HG03159 (cell line): ENCODE measurements at regions not wholly inside any gene's neighbourhood (a gene's known extent, or its start where the extent isn't known, plus 50 kb on each side); places are given as distances from the start of the nearest gene placed in this dataset.
"Not testable (repeated sequence)": the region's sequence is repeated elsewhere in the genome, so short reads cannot be mapped to it uniquely, and the experiment has no call there.

Source experiments
- ATAC-seq: cut with Tn5 transposase; IDR thresholded peaks from one replicate; pipeline ENCODE4 v1.9.1; 2021; ENCODE audit warnings: mild to moderate bottlenecking, moderate library complexity; ENCODE audit not compliant: unreplicated experiment

DNA sequence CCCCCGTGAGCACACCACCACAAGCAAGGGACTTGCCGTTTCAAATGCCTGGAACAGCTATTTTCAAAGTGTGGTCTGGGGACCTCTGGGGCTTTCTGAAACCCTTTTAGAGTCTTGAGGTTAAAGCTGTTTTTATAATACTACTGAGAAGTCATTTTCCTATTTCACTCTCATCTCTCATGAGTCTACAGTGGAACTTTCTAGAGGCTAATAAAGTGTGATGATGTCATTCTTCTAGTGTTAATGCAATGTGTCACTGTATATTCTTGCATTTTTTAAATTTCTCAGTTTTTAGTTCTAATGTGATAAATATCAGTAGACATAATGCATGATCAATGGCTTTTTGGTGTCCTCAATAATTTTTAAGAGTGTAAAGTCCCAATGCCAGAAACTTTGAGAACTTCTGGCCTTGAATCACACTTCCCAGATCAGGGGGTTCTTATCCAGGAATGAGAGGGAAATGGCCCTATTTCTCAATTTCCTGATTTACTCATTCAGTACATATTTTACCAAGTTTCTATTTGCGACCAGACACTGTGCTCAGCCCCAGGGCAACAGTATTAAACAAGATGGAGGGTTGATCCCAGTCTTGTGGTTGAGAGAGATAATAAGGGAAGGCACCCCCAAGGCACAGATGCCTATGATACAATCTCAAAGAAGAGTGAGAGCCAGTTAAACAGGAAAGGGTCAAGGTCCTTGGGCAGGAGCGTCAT lies 444.0 kb downstream of the HS3ST3B1 start:
- ATAC-seq: no peak

DNA sequence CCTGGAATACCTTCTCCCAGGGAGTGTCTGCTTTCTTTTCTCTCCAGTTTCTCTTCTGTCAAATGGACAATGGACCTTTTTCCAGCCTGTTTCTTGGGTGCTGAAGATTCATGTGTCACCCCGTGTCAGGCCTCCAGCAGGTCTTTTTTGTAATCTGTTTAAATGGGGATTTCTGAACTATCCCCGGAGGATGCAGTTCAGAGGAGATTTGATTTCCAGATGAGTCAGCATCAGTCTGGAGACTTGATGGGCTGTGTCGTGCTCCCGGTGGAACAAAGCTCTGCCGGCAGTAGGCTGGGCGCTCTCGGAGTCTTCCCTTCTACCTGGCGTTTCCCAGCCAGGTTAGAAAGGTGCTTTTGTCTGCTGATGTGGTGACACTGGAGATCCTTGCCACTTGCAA lies 440.6 kb downstream of the HS3ST3B1 start:
- no peak for ATAC-seq

DNA sequence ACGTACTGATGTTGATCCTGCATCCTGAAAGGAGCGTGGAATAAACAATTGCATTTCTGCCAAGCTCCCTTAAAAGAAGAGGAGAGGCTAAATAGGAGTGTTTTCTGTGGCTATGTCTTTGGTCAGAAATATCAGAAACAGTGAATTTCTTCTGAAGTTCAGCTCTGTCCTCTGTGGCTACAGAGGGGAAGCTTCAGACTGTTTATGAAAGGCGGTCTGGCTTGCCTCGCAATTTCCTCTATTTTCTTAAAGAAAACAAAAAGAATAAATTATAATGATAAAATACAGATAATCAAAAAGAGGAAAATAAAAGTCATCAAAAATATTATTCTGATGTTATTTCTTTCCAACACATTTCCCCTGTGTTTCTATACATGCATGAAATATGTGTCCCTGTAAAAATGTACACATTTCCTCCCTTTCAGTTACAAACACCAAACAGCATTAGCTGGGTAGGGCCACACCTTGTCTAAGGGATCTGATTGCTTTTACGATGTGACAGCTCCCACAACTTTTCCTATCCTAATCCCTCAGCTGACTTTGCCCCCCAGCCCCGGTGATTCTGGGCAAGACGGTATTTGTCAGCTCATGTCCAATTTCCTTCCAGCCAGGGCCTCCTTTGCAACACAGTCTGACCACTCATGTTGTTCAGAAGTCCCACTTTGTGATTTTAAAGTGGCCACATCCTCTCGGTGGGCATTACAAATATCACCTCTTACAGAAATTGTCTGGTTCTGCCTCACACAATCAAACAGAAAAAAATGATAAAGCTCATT lies 439.0 kb downstream of the HS3ST3B1 start:
- no peak for ATAC-seq

DNA sequence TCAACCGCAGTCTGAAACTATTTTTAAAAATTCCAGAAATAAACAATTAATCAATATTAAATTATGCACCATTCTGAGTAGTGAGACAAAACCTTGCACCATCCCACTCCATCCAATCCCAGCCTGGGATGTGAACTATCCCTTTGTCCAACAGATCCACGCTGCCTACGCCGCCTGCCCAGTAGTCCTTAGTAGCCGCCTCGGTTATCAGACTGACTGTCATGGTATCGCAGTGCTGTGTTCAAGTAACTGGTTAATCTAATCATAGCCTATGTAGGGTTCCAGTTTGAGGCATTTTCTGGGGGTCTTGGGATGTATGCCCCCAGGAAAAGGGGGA lies 437.7 kb downstream of the HS3ST3B1 start:
- ATAC-seq: no peak

DNA sequence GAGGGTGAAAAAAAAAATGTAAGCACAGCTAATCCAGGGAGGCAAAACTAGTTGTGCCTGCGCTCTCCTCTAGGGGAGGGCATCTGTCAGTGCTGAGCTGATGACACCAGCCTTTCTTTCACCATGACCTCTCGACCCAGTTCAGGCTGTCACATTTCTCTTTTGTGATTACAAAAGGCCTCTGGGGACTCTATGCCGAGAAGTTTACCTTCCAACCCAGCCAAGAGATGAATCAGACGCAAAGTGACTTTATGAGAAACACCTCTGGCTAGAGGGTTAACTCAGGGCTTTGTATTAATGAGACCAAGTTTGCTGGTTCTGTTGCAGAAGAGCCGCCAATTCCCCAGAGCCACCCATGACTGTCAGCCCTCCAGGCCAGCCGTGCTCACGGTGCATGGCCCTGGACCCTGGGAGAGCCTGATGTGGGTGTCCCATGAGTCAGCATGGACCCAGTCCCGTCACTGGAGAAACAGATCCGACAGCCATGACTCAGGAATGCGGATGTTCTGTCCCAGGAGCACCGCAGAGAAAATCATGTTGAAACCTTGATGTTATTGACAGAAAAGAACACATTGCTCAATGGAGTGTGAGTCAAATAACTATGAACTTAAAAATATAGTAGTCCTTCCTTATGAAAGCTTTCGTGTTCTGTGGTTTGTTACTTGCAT lies 437.2 kb downstream of the HS3ST3B1 start:
- ATAC-seq: peak; percentile 76

DNA sequence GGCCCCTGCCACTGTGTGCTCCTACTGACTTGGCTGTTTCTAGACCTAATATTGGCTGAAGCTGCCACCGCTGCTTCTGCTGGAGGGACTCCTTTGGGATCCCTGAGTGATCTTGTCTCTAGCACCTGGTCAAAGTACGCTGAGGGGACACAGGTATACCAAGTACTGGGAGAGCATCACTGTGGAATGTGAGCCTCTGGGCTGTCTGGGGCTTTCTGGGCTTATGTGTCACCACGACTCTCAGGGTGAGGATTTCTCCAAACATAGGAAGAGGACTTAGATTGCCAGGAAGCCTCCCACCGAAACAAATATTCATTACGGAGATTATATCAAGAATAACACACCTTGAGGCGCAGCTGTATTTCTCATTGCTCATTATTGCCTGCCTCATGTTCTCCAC lies 435.8 kb downstream of the HS3ST3B1 start:
- no peak for ATAC-seq

DNA sequence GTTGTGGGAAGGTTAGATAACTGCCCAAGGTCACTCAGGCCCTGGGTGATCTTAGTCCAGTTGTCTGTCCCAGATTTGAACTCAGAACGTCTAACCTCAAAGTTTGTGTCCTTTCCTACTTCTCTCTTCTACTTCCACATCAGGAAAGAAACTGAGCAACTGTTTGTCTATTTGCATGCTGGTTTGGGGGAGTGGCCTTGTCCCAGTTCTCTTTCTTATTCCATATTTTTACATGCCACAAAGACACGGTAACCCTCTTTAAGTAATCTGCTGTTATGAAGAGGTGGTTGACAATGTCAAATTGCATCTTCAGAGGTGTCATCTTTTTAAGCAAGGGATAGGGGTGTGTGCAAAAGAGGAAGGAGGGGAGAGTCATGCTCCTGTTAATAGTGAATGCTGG lies 432.5 kb downstream of the HS3ST3B1 start:
- no peak for ATAC-seq

DNA sequence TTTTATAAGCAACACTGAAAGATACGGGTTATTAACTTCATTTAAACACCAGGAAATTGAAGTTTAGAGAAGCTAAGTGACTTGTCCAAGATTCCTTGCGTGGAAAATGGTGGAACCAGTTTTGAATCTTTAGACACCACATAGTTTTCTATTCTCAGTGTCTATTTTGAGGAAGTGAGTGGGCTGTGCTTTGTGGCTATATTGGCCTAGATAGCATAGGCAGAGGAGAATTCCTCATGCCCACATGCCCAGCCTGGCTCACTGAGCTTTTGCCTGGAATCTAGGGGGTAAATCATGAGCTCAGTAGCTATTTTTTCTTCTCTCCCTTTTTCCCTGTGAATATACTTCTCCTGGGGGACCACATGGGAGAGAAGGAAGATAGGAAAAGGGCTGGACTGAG lies 431.3 kb downstream of the HS3ST3B1 start:
- no peak for ATAC-seq

DNA sequence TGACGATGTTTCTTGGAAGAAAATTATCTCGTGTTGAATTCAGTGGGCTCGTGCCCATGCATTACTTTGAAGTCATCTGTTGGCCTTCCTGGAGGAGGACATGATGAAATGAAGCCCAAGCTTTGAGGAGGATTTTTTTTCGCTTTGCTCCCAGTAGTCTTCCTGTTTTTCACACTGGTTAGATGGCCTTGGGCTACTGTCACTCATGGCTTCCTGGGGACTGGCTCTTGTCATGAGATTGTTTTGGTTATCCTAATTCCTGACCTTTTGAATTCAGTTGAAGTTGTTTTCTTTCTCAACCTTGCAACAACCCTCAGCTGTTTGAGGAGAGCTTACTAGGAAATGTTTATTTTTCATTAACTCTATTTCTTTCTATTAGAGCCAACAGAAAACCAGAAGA lies 430.7 kb downstream of the HS3ST3B1 start:
- no peak for ATAC-seq

DNA sequence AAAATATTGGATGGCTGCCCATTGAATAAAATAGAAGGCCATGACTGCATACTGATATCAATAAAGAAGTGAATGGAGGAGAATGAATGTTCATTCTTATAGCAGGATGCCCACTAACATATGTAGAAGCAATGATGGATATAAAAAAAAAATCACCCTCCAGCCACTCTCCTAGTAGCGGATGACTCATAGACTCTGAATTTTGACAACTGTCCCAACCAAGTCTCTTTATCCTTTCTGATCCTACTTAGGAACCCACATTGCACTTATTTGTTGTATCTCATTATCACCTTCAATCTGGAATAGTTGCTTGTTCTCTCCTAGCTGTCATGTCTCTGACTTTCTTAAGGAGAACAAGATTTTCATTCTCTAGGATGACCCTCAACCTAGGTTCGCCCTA lies 429.9 kb downstream of the HS3ST3B1 start:
- no peak for ATAC-seq

DNA sequence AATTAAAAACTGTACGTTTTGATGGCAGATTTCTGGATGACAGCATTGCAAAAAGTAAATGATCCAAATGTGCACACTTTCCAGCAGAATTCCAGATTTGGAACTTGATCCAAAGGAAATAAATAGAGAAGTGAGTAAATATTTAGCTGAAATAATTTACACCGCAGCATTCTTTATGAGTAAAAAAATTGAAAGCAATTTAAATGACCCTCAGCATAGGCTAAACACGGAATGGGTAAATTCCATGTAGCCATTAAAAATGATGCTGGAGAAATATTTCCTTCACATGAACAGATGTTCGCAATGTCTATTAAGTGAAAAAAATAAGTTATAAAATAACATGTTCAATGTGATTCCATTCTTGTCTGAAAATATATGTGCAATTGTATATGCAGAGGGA lies 424.8 kb downstream of the HS3ST3B1 start:
- ATAC-seq: no peak

DNA sequence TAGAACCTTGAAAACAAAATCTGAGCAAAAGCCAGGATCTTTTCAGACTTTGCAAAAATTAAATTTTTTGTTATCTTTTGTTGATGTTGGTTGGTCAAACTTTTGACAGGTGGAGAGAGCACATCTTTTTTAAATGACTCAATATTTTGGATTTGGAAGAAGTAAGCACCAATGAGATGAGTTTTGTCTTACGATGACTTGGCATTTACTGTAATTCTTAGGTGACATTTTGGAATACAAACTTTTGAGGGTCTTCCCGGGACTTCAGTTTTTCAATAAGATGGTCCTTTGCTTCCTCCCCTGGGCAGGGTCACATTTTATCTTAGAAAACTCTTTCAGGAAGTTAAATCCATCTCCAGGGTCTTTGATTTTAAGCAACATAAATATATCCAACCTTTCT lies 423.9 kb downstream of the HS3ST3B1 start:
- no peak for ATAC-seq

DNA sequence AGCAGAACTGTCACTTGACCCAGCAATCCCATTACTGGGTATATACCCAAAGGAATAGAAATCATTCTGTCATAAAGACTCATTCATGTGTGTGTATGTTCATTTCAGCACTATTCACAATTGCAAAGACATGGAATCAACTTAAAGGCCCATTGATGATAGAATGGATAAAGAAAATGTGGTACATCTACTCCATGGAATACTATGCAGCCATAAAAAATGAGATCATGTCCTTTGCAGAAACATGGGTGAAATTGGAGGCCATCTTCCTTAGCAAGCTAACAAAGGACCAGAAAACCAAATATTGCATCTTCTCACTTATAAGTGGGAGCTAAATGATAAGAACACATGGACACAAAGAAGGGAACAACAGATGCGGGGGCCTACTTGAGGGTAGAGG lies 422.5 kb downstream of the HS3ST3B1 start:
- not testable (repeated sequence) for ATAC-seq

DNA sequence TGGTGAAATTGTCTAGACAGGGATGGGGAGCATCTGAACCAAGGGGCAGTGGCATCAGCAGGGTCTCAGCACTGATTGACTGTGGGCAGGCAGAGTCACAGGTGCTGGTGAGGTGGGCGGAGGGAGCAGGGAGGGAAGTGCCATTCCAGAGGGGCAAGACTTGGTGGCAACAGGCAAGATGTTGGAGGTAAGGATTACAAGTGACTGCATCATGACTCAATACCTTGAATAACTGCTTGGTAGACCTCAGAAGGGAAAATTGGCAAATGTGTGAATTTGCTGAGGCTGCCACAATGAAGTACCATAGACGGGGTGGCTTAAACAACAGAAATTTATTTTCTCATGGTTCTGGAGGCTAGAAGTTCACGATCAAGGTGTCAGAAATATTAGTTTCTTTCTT lies 419.1 kb downstream of the HS3ST3B1 start:
- ATAC-seq: no peak

DNA sequence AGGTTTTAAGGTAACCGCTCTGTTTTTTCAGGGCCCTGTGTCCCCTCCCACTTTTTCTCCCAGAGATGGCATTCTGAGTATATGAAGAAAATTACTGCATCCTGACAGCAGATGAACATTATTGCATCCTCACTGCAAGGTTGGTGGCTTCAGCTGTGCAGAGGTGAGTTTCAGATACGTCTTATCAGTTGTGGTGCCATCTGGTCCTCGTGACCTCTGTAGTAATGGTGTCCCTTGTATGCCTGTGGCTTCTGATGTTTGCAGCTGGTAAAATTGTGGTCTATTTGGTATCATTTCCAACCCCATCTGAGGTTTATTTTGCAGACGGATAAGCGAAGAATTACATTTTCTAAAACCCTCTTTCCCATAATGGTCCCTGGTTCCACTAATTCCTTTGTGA lies 417.0 kb downstream of the HS3ST3B1 start:
- ATAC-seq: no peak

DNA sequence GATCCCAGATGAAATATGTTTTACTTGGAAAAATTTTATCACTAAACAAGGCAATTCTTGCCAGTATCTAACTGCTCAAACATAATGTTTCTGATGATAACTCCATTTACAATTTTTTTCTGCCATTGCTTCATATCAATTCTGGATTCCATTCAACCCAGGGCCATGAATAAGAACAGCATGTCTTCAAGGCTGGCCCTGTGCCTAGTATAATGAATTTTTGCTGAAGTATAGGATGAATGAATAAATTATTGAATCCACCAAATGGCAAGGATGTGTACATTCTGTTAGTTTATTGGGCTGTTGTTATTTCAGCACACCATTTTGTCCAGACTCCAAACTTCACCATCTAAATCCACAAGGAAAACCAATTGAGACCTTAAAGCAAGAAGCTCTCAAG lies 414.7 kb downstream of the HS3ST3B1 start:
- no peak for ATAC-seq

DNA sequence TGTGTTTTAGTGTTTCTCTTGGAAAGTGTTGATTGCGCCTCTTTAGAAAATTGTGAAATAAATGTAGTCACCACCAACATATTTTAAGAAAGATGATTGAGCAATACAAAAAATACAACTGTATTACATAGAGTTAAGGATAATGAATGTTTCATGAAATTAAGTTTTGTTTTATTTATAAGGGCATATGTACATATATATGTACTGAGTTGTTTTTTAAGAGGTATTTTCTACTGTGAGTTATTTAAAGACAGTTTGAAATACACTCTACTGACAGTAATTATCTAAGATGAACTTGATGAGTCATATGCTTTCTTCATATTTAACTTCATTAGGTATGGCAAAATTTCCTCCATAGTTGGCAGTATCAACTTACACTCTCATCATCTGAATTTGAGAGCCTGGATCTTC lies 411.7 kb downstream of the HS3ST3B1 start:
- no peak for ATAC-seq

DNA sequence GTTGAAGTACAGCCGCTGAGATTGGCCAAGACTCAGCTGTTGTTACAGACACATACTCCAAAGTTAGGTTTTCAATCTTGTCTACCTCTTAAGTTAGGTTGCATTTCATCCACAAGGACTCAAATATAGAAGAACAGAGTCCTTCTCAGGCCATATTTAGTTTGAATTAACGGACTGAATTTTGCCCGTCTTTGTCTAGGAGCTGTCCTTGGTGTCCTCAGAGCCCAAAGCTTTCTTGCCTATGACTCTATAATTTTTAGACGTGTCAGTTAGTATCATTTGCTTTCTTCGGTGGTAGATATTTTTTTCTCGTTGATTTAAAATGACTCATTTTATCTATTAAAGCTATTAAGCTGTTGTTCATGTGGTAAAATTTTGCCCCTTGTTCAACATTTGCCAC lies 403.2 kb downstream of the HS3ST3B1 start:
- ATAC-seq: no peak

DNA sequence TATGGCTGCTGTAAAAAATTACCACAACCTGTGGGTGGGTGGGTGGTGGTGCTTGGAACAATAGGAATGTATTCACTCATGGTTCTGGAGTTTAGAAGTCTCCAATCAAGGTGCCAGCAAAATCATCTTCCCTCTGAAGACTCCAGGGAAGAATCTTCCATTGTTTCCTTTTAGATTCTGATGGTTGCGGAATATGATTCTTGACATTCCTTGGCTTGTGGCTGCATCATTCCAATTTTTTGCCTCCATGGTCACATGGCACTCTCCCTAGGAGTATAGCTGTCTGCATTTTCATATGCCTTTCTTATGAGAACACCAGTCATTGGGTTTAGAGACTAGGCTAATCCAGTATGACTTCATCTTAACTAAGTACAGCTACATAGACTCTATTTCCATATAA lies 401.0 kb downstream of the HS3ST3B1 start:
- no peak for ATAC-seq

DNA sequence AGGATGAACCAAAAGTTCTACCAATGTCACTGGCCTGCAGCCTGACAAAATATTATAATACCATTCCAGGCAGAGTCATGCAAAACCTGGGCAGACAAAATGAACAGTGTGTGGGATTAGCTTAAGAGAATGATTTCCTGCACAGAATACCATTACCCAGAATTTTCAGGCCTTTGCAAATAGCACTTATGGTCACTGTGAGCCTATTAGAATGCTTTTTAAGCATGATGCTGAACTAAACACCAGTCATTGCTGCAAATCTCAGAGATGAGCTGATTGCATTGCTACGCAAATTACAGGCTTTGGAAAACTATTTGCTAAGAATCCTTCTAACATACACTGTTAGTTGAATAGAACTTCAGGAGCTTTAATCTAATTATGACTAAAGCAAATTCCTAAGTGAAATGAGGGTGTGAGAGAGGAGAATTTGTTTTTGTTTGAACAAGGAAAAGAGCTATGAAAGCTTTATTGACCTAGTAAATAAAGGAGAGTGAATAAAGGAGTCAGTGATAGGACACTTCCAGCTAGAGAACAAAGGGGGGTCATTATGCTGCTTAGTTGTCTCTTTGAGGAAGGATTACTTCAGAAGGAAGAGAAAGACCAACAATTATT lies 398.8 kb downstream of the HS3ST3B1 start:
- no peak for ATAC-seq

DNA sequence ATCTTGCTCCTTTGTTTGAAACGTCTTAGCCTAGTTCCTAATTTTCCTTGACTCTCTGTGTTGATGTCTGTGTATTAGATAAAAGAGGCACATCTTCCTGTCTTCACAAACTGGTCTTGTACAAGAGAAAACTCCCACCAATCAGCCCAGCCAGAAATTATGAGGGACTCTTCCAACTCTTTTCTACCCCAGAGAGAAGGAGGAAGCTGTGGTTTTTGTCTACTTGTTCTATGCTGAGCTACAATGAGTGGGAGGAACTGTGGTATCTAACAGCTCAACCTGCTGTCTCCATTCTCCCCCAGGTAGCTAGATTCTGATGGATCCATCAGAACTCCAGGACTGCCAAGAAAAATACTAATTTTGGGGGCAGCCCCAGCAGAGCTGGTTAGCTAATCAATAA lies 392.5 kb downstream of the HS3ST3B1 start:
- no peak for ATAC-seq

DNA sequence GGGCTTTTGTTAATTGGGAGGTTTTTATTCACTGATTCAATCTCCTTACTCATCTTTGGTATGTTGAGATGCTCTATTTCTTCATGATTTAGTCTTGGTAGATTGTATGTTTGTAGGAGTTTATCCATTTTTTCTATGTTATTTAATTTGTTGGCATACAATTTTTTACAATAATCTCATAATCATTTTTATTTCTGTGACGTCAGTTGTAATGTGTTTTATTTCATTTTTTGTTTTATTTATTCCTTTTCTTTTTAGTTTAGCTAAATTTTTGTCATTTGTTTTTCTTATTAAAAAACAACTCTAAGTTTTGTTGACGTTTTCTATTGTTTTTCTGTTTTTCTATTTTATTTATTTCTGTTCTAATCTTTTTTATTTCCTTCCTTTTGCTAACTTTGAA lies 389.8 kb downstream of the HS3ST3B1 start:
- ATAC-seq: no peak
